ENCODE measurements at regions not wholly inside any gene's neighbourhood (a gene's known extent, or its start where the extent isn't known, plus 50 kb on each side); places are given as distances from the start of the nearest gene placed in this dataset.

DNA sequence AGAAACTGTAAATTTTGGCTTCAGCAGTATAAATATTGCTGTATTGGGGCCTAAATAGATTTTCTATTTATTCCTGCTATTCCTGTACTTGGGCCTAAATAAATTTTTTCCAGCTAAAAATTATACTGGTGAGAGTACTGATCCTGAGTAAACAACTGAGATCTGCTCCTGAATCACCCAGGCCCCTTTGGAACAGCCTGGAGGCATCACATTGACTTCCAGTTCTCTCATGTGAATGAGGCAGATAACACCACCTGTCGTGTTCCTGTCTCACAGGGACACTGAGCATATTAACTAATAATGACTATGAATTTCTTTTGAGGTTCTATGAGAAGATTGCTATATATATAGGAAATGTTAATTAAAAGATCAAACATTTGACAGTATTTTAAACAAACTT, 119.5 kb upstream of the PLCXD3 start:
- in situ Hi-C loops (cut with MboI; ENCODE audit: low sequenced_read_pairs), result loop anchor here (25.0 kb wide), 1 partner anchor 718 kb away; the partner anchor contains the start of gene C7
- no peaks in the 10 kb centered on the region for H4K20me1 ChIP-seq (ENCODE audit: insufficient read depth, low read length)
- no peak overlapping the region for H2BK15ac ChIP-seq (ENCODE audit: low read depth, low read length)
- H2BK120ac ChIP-seq (ENCODE audit: low read depth, low read length), result no peak overlapping the region
- H3K9me3 ChIP-seq (ENCODE audit: control insufficient read depth, insufficient read depth, low read length), result no peaks in the 10 kb centered on the region
- H3K27me3 ChIP-seq (ENCODE audit: control insufficient read depth, insufficient read depth, low read length), result no peaks in the 10 kb centered on the region
- no peak overlapping the region for H2BK5ac ChIP-seq (ENCODE audit: low read depth, low read length, poor library complexity, severe bottlenecking)
- H2AK5ac ChIP-seq (ENCODE audit: low read depth, low read length), result no peak overlapping the region
- no peaks in the 10 kb centered on the region for H3K9me1 ChIP-seq (ENCODE audit: insufficient read depth, low read length)
- H4K8ac ChIP-seq (ENCODE audit: low read depth in 2 of 2, low read length in 2 of 2), result no peak overlapping the region
- ChIA-PET CTCF (no interaction called here), POLR2A (ENCODE audit: unreplicated experiment) (no interaction called here)
- no peak overlapping the region for H3K56ac ChIP-seq (ENCODE audit: extremely low read depth, insufficient read depth, low read length)
- no peak overlapping the region for H3K23ac ChIP-seq (ENCODE audit: low read depth, low read length)
- H3K4ac ChIP-seq (ENCODE audit: low read depth, low read length), result no peak overlapping the region
- H4K5ac ChIP-seq (ENCODE audit: low read depth, low read length), result no peak overlapping the region
- H3K9ac ChIP-seq (ENCODE audit: low read depth, low read length), result no peak overlapping the region
- no peak overlapping the region for H2AK9ac ChIP-seq (replicated peaks; ENCODE audit: low read depth, low read length, poor library complexity)
- no peak overlapping the region for H3K4me2 ChIP-seq (ENCODE audit: low read depth, low read length)
- no peak overlapping the region for H4K91ac ChIP-seq (ENCODE audit: insufficient read depth, low read depth, low read length)
- no peak overlapping the region for H2AFZ ChIP-seq (replicated peaks; ENCODE audit: low read length, poor library complexity)
- dilution Hi-C loops (cut with HindIII; ENCODE audit: low sequenced_read_pairs, unreplicated experiment), result no loop called here
- no peak overlapping the region for H3K18ac ChIP-seq (ENCODE audit: low read depth, low read length)
- DNase-seq (no peak), ATAC-seq (ENCODE audit: low read depth) (no peak)
- no TSS peak for BruUV-seq (replicated peaks)
- H3K36me3 ChIP-seq (ENCODE audit: control insufficient read depth, insufficient read depth, low read length), result no peaks in the 10 kb centered on the region
- no peak overlapping the region for H3K14ac ChIP-seq (replicated peaks; ENCODE audit: low read depth, low read length)
- H3K4me3 ChIP-seq (ENCODE audit: insufficient read depth, low read depth, low read length), result no peak overlapping the region
- H3K79me1 ChIP-seq (ENCODE audit: low read depth in 1 of 2, low read length in 2 of 2), result no peaks in the 10 kb centered on the region
- intact Hi-C loops (cut with micrococcal nuclease), result loop anchor here (10.0 kb wide), 1 partner anchor 165 kb away; no protein-coding TSS in a partner anchor
- TF ChIP-seq, protein P1, sequence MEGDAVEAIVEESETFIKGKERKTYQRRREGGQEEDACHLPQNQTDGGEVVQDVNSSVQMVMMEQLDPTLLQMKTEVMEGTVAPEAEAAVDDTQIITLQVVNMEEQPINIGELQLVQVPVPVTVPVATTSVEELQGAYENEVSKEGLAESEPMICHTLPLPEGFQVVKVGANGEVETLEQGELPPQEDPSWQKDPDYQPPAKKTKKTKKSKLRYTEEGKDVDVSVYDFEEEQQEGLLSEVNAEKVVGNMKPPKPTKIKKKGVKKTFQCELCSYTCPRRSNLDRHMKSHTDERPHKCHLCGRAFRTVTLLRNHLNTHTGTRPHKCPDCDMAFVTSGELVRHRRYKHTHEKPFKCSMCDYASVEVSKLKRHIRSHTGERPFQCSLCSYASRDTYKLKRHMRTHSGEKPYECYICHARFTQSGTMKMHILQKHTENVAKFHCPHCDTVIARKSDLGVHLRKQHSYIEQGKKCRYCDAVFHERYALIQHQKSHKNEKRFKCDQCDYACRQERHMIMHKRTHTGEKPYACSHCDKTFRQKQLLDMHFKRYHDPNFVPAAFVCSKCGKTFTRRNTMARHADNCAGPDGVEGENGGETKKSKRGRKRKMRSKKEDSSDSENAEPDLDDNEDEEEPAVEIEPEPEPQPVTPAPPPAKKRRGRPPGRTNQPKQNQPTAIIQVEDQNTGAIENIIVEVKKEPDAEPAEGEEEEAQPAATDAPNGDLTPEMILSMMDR (conservative IDR thresholded peaks at IDR 0.05; ENCODE audit: low read depth, low read length), result no peak
- TF ChIP-seq RCOR1 (IDR thresholded peaks at IDR 0.05; ENCODE audit: insufficient replicate concordance, low read length), result no peak
- TF ChIP-seq, protein P2, sequence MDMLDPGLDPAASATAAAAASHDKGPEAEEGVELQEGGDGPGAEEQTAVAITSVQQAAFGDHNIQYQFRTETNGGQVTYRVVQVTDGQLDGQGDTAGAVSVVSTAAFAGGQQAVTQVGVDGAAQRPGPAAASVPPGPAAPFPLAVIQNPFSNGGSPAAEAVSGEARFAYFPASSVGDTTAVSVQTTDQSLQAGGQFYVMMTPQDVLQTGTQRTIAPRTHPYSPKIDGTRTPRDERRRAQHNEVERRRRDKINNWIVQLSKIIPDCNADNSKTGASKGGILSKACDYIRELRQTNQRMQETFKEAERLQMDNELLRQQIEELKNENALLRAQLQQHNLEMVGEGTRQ (IDR thresholded peaks at IDR 0.05; ENCODE audit: low read depth, low read length), result no peak
- TF ChIP-seq BHLHE40 (IDR thresholded peaks at IDR 0.05; ENCODE audit: low read depth, low read length), result no peak
- TF ChIP-seq SMC3 (IDR thresholded peaks at IDR 0.05; ENCODE audit: low read depth, low read length), result no peak
- no peak for TF ChIP-seq MAFK (IDR thresholded peaks at IDR 0.05; ENCODE audit: low read depth, low read length)
- no peak for TF ChIP-seq CHD1 (IDR thresholded peaks at IDR 0.05; ENCODE audit: low read depth, low read length)
- no peak for TF ChIP-seq POLR2A (IDR thresholded peaks at IDR 0.05; ENCODE audit: low read depth, low read length)
- TF ChIP-seq CEBPB (IDR thresholded peaks at IDR 0.05; ENCODE audit: low read depth, low read length), result no peak
- TF ChIP-seq, protein P3, sequence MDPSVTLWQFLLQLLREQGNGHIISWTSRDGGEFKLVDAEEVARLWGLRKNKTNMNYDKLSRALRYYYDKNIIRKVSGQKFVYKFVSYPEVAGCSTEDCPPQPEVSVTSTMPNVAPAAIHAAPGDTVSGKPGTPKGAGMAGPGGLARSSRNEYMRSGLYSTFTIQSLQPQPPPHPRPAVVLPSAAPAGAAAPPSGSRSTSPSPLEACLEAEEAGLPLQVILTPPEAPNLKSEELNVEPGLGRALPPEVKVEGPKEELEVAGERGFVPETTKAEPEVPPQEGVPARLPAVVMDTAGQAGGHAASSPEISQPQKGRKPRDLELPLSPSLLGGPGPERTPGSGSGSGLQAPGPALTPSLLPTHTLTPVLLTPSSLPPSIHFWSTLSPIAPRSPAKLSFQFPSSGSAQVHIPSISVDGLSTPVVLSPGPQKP (IDR thresholded peaks at IDR 0.05; ENCODE audit: borderline replicate concordance, low read depth, low read length), result no peak
- no peak for TF ChIP-seq MAZ (IDR thresholded peaks at IDR 0.05; ENCODE audit: borderline replicate concordance, low read depth, low read length)
- H2BK20ac ChIP-seq (ENCODE audit: low read depth, low read length), result no peak overlapping the region
- no peaks in the 10 kb centered on the region for H3K4me1 ChIP-seq (ENCODE audit: control insufficient read depth, insufficient read depth, low read length)
- WGBS, 2 experiments (ENCODE audit: extremely low coverage in 2 of 2, insufficient read length in 1 of 2), result no CpG with 5 or more reads among the region's 1 CpG
- no peak overlapping the region for H3K27ac ChIP-seq (ENCODE audit: insufficient read depth, low read length)
